CD8-positive, alpha-beta memory T cell (primary cell): ENCODE measurements at regions not wholly inside any gene's neighbourhood (a gene's known extent, or its start where the extent isn't known, plus 50 kb on each side); places are given as distances from the start of the nearest gene placed in this dataset.

Source experiments
- CTCF ChIA-PET: fragments of 350-600 bp; sonication (Branson Sonifier 250); formaldehyde crosslinking; loops from one replicate; lab custom pipeline; 2021; ENCODE audit warnings: antibody characterized with exemption; lab: Charles Lee
- POLR2A ChIA-PET: fragments of 350-600 bp; sonication (Branson Sonifier 250); formaldehyde crosslinking; loops from one replicate; lab custom pipeline; 2021; ENCODE audit warnings: antibody characterized with exemption; lab: Charles Lee
- DNase-seq, 5 donors: peaks; one replicate each; pipeline versions ENCODE4 v3.0.0 to v3.0.0-alpha.2; 2020 to 2022; ENCODE audit warnings: mixed read lengths in 1 of 5
- H3K27ac ChIP-seq: one replicate; pipeline ENCODE4 v1.7.0; 2013; ENCODE audit warnings: low read depth, mild to moderate bottlenecking, low read length, moderate library complexity
- H3K27me3 ChIP-seq: 2 replicates; pipeline ENCODE4 v1.7.0; 2013; ENCODE audit warnings: low read length, mild to moderate bottlenecking; ENCODE audit not compliant: insufficient read depth, poor library complexity, severe bottlenecking
- H3K36me3 ChIP-seq: 2 replicates; pipeline ENCODE4 v1.7.0; 2013; ENCODE audit warnings: mild to moderate bottlenecking, low read length, moderate library complexity; ENCODE audit not compliant: insufficient read depth
- H3K4me1 ChIP-seq: 2 replicates; pipeline ENCODE4 v1.7.0; 2013; ENCODE audit warnings: mild to moderate bottlenecking, low read length, moderate library complexity; ENCODE audit not compliant: insufficient read depth
- H3K4me3 ChIP-seq: 2 replicates; pipeline ENCODE4 v1.7.0; 2013; ENCODE audit warnings: mild to moderate bottlenecking, low read length
- H3K9me3 ChIP-seq: 2 replicates; pipeline ENCODE4 v1.7.0; 2013; ENCODE audit warnings: mild to moderate bottlenecking, low read length
- H3K27ac Mint-ChIP-seq, 8 donors: one replicate each; pipeline ENCODE4 v1.8.0; 2020 to 2021; ENCODE audit warnings: mixed read lengths in 8 of 8, mild to moderate bottlenecking in 6 of 8, inconsistent platforms in 3 of 8, moderate library complexity in 3 of 8
- H3K27me3 Mint-ChIP-seq, 2 donors: one replicate each; pipeline ENCODE4 v1.8.0; 2020 to 2021; ENCODE audit warnings: mixed read lengths in 2 of 2, mild to moderate bottlenecking in 1 of 2, moderate library complexity in 1 of 2
- H3K36me3 Mint-ChIP-seq, 3 donors: one replicate each; pipeline ENCODE4 v1.8.0; 2020 to 2021; ENCODE audit warnings: mixed read lengths in 3 of 3, inconsistent platforms in 1 of 3, mild to moderate bottlenecking in 1 of 3
- H3K4me1 Mint-ChIP-seq, 3 donors: one replicate each; pipeline ENCODE4 v1.8.0; 2020 to 2021; ENCODE audit warnings: mixed read lengths in 3 of 3, inconsistent platforms in 1 of 3, mild to moderate bottlenecking in 1 of 3
- H3K4me3 Mint-ChIP-seq, 7 donors: one replicate each; pipeline ENCODE4 v1.8.0; 2020 to 2021; ENCODE audit warnings: mixed read lengths in 7 of 7, mild to moderate bottlenecking in 6 of 7, moderate library complexity in 4 of 7, inconsistent platforms in 2 of 7
- H3K9me3 Mint-ChIP-seq, 5 donors: one replicate each; pipeline ENCODE4 v1.8.0; 2020 to 2022; ENCODE audit warnings: mixed read lengths in 5 of 5, mild to moderate bottlenecking in 3 of 5, moderate library complexity in 2 of 5, inconsistent platforms in 1 of 5

GRCh38 chr9:118568704-118569103 is 800.5 kb downstream of the BRINP1 start:
- Mint-ChIP-seq H3K27ac (no peak overlapping the region), H3K27me3 (peaks cover 0 to 1% of the 10 kb centered on the region in 2 donors), H3K36me3 (no peaks in the 10 kb centered on the region), H3K4me3 (no peak overlapping the region), H3K4me1 (no peaks in the 10 kb centered on the region), H3K9me3 (peaks cover 0 to 12% (median 5%) of the 10 kb centered on the region in 5 donors)
- no peak for DNase-seq
- H3K4me1 ChIP-seq, result no peaks in the 10 kb centered on the region
- no peaks in the 10 kb centered on the region for H3K36me3 ChIP-seq
- H3K9me3 ChIP-seq, result no peaks in the 10 kb centered on the region
- H3K4me3 ChIP-seq, result no peak overlapping the region
- ChIA-PET POLR2A (no interaction called here), CTCF (interaction anchor here (0.6 kb wide), 1 partner anchor 60 kb away, joined by 4 read pairs; no protein-coding TSS in a partner anchor)
- H3K27ac ChIP-seq, result no peak overlapping the region
- no peaks in the 10 kb centered on the region for H3K27me3 ChIP-seq

DNA sequence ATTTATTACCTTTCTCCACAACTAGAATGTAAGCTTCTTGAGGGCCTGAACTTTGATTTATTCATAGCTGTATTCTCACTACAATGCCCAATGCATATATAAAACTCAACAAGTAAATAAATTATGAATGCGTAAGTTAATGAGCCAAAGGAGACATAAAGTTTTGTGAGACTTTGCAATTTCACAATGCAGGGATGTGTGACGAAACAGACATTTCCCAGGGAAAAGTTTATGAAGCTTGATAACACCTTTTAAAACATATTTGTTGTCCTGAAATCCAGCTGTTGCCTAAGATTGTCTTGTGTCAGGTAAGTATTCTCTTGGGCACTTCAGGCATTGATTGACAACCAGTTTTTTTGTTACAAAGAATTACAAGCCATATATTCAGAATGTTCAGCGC is 800.1 kb downstream of the BRINP1 start:
- DNase-seq, result no peak
- CTCF ChIA-PET, result no interaction called here

GRCh38 chr9:118570066-118570465 is 799.2 kb downstream of the BRINP1 start:
- Histone ChIP-seq H3K27me3 (no peaks in the 10 kb centered on the region), H3K4me1 (no peaks in the 10 kb centered on the region), H3K27ac (no peak overlapping the region), H3K36me3 (no peaks in the 10 kb centered on the region), H3K9me3 (no peaks in the 10 kb centered on the region), H3K4me3 (no peak overlapping the region)
- POLR2A ChIA-PET, result no interaction called here
- Mint-ChIP-seq H3K4me3 (no peak overlapping the region), H3K27ac (no peak overlapping the region), H3K4me1 (no peaks in the 10 kb centered on the region), H3K36me3 (no peaks in the 10 kb centered on the region), H3K9me3 (peaks cover 0 to 12% (median 5%) of the 10 kb centered on the region in 5 donors), H3K27me3 (no peaks in the 10 kb centered on the region)
- DNase-seq, result no peak
- CTCF ChIA-PET, result no interaction called here

More for the DNA sequence above, 800.1 kb downstream of the BRINP1 start:
- Histone ChIP-seq H3K4me1 (no peaks in the 10 kb centered on the region), H3K4me3 (no peak overlapping the region), H3K9me3 (no peaks in the 10 kb centered on the region), H3K36me3 (no peaks in the 10 kb centered on the region), H3K27ac (no peak overlapping the region), H3K27me3 (no peaks in the 10 kb centered on the region)
- Mint-ChIP-seq H3K27me3 (peaks cover 0 to under 1% of the 10 kb centered on the region in 2 donors), H3K4me1 (no peaks in the 10 kb centered on the region), H3K27ac (no peak overlapping the region), H3K9me3 (peaks cover 0 to 12% (median 5%) of the 10 kb centered on the region in 5 donors), H3K36me3 (no peaks in the 10 kb centered on the region), H3K4me3 (no peak overlapping the region)
- POLR2A ChIA-PET, result no interaction called here

DNA sequence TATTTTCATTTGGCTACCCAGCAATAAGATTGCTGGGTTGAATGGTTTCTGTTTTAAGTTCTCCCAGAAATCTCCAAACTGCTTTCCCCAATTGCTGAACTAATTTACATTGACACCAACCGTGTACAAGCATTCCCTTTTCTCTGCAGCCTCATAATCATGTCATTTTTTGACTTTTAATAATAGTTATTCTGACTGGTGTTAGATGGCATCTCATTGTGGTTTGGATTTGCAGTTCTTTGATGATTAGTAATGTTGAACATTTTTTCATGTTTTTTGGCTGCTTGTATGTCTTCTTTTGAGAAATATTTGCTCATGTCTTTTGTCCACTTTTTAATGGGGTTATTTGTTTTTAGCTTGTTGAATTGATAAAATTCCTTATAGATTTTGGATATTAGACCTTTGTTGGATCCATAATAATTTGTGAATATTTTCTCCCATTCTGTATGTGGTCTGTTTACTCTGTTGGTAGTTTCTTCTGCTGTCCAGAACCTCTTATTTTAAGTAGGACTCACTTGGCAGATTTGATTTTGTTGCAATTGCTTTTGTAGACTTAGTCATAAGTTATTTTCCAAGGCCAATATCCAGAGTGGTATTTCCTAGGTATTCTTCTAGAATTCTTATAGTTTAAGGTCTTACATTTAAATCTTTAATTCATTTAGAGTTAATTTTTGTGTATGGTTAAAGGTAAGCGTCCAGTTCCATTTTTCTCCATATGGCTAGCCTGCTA is 793.7 kb downstream of the BRINP1 start:
- H3K27ac Mint-ChIP-seq, result no peak overlapping the region
- no peaks in the 10 kb centered on the region for H3K27me3 Mint-ChIP-seq
- DNase-seq, result no peak
- no peak overlapping the region for H3K27ac ChIP-seq
- CTCF ChIA-PET, result no interaction called here
- no peaks in the 10 kb centered on the region for H3K4me1 Mint-ChIP-seq
- H3K9me3 ChIP-seq, result no peaks in the 10 kb centered on the region
- no peak overlapping the region for H3K4me3 Mint-ChIP-seq
- H3K4me3 ChIP-seq, result no peak overlapping the region
- peaks cover 0 to 15% (median 6%) of the 10 kb centered on the region in 5 donors for H3K9me3 Mint-ChIP-seq
- no peaks in the 10 kb centered on the region for H3K4me1 ChIP-seq
- H3K36me3 ChIP-seq, result no peaks in the 10 kb centered on the region
- POLR2A ChIA-PET, result no interaction called here
- no peaks in the 10 kb centered on the region for H3K27me3 ChIP-seq
- no peaks in the 10 kb centered on the region for H3K36me3 Mint-ChIP-seq

GRCh38 chr9:118577121-118577520 is 792.1 kb downstream of the BRINP1 start:
- H3K27me3 ChIP-seq, result no peaks in the 10 kb centered on the region
- Mint-ChIP-seq H3K36me3 (no peaks in the 10 kb centered on the region), H3K27me3 (no peaks in the 10 kb centered on the region), H3K9me3 (peaks cover 0 to 15% (median 6%) of the 10 kb centered on the region in 5 donors), H3K4me3 (no peak overlapping the region), H3K4me1 (no peaks in the 10 kb centered on the region), H3K27ac (no peak overlapping the region)
- ChIA-PET CTCF (no interaction called here), POLR2A (no interaction called here)
- DNase-seq, result no peak
- H3K36me3 ChIP-seq, result no peaks in the 10 kb centered on the region
- no peaks in the 10 kb centered on the region for H3K4me1 ChIP-seq
- H3K27ac ChIP-seq, result no peak overlapping the region
- H3K4me3 ChIP-seq, result no peak overlapping the region
- no peaks in the 10 kb centered on the region for H3K9me3 ChIP-seq

GRCh38 chr9:118578467-118578866 is 790.8 kb downstream of the BRINP1 start:
- Mint-ChIP-seq H3K27me3 (no peaks in the 10 kb centered on the region), H3K9me3 (peaks cover 0 to 14% (median 5%) of the 10 kb centered on the region in 5 donors), H3K4me3 (no peak overlapping the region), H3K27ac (no peak overlapping the region), H3K36me3 (no peaks in the 10 kb centered on the region), H3K4me1 (no peaks in the 10 kb centered on the region)
- Histone ChIP-seq H3K4me1 (no peaks in the 10 kb centered on the region), H3K4me3 (no peak overlapping the region), H3K27me3 (no peaks in the 10 kb centered on the region), H3K27ac (no peak overlapping the region), H3K9me3 (no peaks in the 10 kb centered on the region), H3K36me3 (no peaks in the 10 kb centered on the region)
- DNase-seq, result no peak
- ChIA-PET CTCF (no interaction called here), POLR2A (no interaction called here)

GRCh38 chr9:118583414-118583813 is 785.8 kb downstream of the BRINP1 start:
- DNase-seq, result no peak
- Histone ChIP-seq H3K4me1 (no peaks in the 10 kb centered on the region), H3K27me3 (no peaks in the 10 kb centered on the region), H3K4me3 (no peak overlapping the region), H3K9me3 (no peaks in the 10 kb centered on the region), H3K27ac (no peak overlapping the region), H3K36me3 (no peaks in the 10 kb centered on the region)
- Mint-ChIP-seq H3K27ac (no peak overlapping the region), H3K36me3 (no peaks in the 10 kb centered on the region), H3K4me3 (no peak overlapping the region), H3K9me3 (peaks cover 0 to 11% (median 3%) of the 10 kb centered on the region in 5 donors), H3K4me1 (no peaks in the 10 kb centered on the region), H3K27me3 (no peaks in the 10 kb centered on the region)
- CTCF ChIA-PET, result no interaction called here
- POLR2A ChIA-PET, result no interaction called here

DNA sequence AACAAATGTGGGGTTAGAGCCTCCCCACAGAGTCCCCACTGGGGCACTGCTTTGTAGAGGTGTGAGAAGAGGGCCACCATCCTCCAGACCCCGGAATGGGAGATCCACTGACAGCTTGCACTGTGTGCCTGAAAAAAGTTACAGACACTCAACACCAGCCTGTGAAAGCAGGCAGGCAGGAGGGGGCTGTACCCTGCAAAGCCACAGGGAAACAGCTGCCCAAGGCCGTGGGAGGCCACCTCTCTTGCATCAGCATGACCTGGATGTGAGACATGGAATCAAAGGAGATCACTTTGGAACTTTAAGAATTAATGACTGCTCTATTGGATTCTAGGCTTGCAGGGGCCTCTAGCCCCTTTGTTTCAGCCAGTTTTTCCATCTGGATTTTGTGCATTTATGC is 782.3 kb downstream of the BRINP1 start:
- ChIA-PET POLR2A (no interaction called here), CTCF (no interaction called here)
- no peak overlapping the region for H3K27ac Mint-ChIP-seq
- no peak overlapping the region for H3K4me3 Mint-ChIP-seq
- H3K36me3 ChIP-seq, result no peaks in the 10 kb centered on the region
- H3K9me3 Mint-ChIP-seq, result peaks cover 0 to 11% (median 3%) of the 10 kb centered on the region in 5 donors
- no peak for DNase-seq
- H3K27me3 ChIP-seq, result no peaks in the 10 kb centered on the region
- H3K4me3 ChIP-seq, result no peak overlapping the region
- no peaks in the 10 kb centered on the region for H3K9me3 ChIP-seq
- no peaks in the 10 kb centered on the region for H3K4me1 ChIP-seq
- no peak overlapping the region for H3K27ac ChIP-seq
- H3K27me3 Mint-ChIP-seq, result no peaks in the 10 kb centered on the region
- H3K4me1 Mint-ChIP-seq, result no peaks in the 10 kb centered on the region
- no peaks in the 10 kb centered on the region for H3K36me3 Mint-ChIP-seq
